ENCODE measurements at regions not wholly inside any gene's neighbourhood (a gene's known extent, or its start where the extent isn't known, plus 50 kb on each side); places are given as distances from the start of the nearest gene placed in this dataset.

- DNase-seq = no peak
Observed at GRCh38 chr2:204109681-204110080, 173.1 kb downstream of the ICOS start.

DNA sequence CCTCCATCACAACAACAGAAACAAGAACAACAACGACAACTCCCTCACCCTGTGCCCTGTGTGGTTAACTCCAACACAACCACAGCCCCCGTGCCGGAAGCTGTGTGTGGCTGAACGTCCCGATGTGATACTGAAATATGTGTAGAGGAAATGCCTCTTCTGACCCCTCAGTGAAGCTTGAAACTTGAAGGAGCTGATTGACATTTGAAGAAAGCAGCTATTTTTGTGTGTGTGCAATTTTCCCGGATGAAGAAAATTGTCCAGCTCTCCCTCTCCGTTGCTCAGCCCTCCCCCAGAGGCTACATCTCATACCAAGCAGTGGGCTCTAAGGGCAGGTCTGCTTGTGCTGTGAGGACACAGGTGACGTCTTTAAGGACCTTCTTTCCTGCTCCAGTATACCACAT is 173.8 kb downstream of the ICOS start:
- no peak for DNase-seq

- no peak for DNase-seq
Observed at GRCh38 chr2:204110751-204111516, 174.4 kb downstream of the ICOS start.

GRCh38 chr2:204112084-204112770 is 175.7 kb downstream of the ICOS start:
- DNase-seq = no peak

GRCh38 chr2:204114295-204115136 is 178.0 kb downstream of the ICOS start:
- DNase-seq = no peak

GRCh38 chr2:204115137-204116056 is 178.8 kb downstream of the ICOS start:
- DNase-seq = no peak

GRCh38 chr2:204116159-204116792 is 179.7 kb downstream of the ICOS start:
- no peak for DNase-seq

- no peak for DNase-seq
Observed at GRCh38 chr2:204122425-204122824, 185.9 kb downstream of the ICOS start.

- no peak for DNase-seq
Observed at GRCh38 chr2:204124140-204124750, 187.7 kb downstream of the ICOS start.

- no peak for DNase-seq
Observed at GRCh38 chr2:204126705-204127104, 190.1 kb downstream of the ICOS start.

- no peak for DNase-seq
Observed at GRCh38 chr2:204127238-204127637, 190.7 kb downstream of the ICOS start.

DNA sequence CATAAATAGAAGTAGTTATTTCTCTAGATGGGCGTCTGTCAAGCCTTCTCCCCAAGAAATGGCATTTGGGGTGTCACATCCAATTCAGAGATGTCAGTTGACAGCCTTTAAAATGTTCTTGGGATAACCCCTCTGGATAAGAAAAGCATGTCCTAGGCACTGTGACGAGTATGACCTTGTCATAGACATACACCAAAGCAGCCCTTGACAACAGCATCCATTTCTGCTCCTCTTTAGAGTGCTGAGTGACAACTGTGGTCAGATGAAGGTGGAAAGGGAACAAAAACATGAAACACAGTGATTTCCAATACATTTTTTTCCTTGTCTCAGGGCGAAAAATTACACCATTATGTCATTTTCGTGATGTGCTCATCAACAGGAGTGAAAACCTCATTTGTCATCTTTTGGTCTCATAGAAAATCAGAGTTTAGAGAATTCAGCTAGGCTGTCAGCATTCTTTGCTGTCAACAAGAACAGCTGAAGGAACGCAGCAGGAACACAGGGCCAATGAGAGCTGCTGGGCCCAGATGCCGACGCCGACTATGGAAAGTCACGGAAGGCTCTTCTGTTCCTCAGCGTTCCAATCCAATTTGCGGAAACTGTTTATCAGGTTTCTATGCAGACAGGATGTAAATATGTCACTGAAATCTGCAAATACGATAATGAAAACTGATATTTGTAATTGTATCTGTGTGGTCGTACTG is 193.2 kb downstream of the ICOS start:
- no peak for DNase-seq

DNA sequence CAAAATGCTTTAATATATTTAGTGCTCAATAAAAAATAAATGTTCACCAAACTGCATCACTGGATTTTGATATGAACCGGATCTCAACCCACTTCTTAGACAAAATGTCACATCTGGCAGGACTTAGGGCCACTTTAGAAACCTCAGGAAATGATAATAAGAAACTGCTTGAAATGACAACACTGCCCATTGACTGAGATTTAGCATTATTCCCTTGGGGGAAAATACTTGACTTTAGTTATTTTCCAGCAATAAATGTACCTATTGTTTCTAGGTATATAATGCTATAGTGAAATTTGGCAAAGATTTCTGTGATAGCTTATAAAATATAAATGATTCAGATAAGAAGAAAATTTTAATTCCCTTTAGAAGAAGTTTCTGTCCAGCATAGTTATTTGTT is 195.1 kb downstream of the ICOS start:
- DNase-seq = no peak

DNA sequence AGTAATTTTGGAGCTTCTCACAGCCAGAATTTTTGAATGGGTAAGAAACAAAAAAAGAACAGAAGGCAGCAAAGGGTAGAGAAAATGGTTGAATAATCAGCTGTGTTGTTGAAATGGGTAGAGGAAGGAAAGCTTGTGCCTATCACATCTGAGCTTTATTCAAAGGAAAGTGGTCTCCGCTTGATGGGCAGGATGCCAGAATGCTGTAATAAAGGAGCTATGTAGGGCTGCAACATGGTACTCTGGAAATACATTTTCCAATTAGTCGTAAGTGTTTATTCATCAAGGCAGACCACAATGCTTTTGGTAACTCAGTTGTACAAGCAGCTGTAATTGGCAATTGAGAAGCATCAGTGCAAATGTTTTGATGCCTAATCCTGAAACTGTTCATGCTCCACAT is 196.9 kb downstream of the ICOS start:
- DNase-seq = no peak

GRCh38 chr2:204134421-204134820 is 197.9 kb downstream of the ICOS start:
- DNase-seq = no peak

DNA sequence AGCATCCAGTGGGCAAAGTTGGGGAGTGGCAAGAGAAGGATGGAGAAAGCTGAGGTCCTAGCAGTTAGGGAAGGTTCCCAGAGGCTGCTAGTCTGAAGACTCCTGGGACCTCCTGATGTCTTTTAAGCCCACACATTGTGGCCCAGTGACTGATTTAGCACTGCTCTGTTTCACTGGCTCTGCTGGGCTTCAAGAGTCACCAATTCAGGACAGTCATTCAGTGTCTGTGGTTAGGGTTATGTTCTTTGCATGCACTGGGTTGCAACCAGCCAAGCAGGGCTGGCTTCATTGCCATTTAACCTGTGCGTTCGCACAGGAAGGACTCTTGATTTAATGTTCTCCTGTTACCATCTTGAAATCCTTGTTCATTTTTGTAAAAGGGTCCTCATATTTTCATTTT is 199.2 kb downstream of the ICOS start:
- no peak for DNase-seq

GRCh38 chr2:204138206-204138605 is 201.6 kb downstream of the ICOS start:
- no peak for DNase-seq

DNA sequence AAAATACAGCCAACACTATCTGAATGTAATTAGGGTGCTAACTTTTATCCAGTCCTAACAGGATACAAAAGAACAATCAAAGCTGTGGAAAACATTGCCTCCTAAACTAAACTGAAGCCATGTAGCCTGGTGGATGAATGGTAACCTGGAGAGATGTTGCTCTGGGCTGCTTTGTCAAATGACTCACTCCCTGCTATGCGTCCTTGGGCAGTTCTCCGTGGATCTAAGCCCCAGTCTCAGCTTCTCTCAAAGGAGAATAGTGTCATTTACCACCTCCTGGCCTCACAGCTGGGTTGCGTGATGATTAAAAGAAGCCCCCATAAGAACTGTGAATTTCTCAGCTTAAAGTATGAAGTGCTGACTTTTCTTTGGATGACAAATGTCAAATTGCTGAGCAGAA is 203.7 kb downstream of the ICOS start:
- no peak for DNase-seq

- no peak for DNase-seq
Observed at GRCh38 chr2:204143216-204144014, 206.9 kb downstream of the ICOS start.

GRCh38 chr2:204144492-204144891 is 207.9 kb downstream of the ICOS start:
- no peak for DNase-seq

Data from NCI-H187 (cell line).